Uterus (tissue), 2 donors: ENCODE measurements at regions not wholly inside any gene's neighbourhood (a gene's known extent, or its start where the extent isn't known, plus 50 kb on each side); places are given as distances from the start of the nearest gene placed in this dataset.

Source experiments
- POLR2A ChIP-seq, 2 donors: fragments of 450-650 bp; IDR thresholded peaks; one replicate each; pipeline ENCODE4 v1.6.1; 2016; ENCODE audit warnings: antibody characterized with exemption in 2 of 2, mild to moderate bottlenecking in 1 of 2, moderate library complexity in 1 of 2
- TF ChIP-seq, protein P1 (sequence below), 4 experiments: fragments of 200-600 bp in 2 of 4; fragments of 450-650 bp in 2 of 4; sonication (generic) in 2 of 4; IDR thresholded peaks; one replicate each; pipeline ENCODE4 v1.5.1; 2016 to 2019; ENCODE audit warnings: antibody characterized with exemption in 4 of 4, mild to moderate bottlenecking in 2 of 4, moderate library complexity in 1 of 4

DNA sequence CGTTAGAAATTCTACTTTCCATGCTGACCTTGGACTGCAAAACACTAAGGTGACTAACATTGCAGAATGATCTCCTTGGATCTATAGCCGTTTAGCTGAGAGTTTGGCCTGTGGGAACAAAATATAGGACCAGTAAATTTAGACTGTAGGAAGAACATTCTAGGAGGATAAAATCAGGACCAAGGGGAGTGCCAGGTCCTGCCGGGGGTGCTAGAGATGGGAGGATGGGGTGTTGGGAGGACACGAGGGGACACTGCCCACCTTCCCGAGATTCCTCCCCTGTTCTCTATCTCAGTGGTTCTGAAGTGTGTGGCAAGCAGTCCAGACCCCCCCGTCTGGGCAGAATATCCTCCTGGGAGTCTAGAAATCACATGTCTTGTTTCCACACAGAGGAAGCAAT is 445.2 kb downstream of the ZSWIM6 start:
- TF ChIP-seq POLR2A (IDR thresholded peaks at IDR 0.05), result no peak
- TF ChIP-seq, protein P1, sequence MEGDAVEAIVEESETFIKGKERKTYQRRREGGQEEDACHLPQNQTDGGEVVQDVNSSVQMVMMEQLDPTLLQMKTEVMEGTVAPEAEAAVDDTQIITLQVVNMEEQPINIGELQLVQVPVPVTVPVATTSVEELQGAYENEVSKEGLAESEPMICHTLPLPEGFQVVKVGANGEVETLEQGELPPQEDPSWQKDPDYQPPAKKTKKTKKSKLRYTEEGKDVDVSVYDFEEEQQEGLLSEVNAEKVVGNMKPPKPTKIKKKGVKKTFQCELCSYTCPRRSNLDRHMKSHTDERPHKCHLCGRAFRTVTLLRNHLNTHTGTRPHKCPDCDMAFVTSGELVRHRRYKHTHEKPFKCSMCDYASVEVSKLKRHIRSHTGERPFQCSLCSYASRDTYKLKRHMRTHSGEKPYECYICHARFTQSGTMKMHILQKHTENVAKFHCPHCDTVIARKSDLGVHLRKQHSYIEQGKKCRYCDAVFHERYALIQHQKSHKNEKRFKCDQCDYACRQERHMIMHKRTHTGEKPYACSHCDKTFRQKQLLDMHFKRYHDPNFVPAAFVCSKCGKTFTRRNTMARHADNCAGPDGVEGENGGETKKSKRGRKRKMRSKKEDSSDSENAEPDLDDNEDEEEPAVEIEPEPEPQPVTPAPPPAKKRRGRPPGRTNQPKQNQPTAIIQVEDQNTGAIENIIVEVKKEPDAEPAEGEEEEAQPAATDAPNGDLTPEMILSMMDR (IDR thresholded peaks at IDR 0.05), result no peak
